GM12874 (cell line): ENCODE measurements at regions not wholly inside any gene's neighbourhood (a gene's known extent, or its start where the extent isn't known, plus 50 kb on each side); places are given as distances from the start of the nearest gene placed in this dataset.

ENCODE experiments used
- TF ChIP-seq, protein P1 (sequence below): IDR thresholded peaks from 2 replicates; pipeline ENCODE4 v1.5.1; 2011; ENCODE audit warnings: low read depth, mild to moderate bottlenecking, control low read depth, low read length, moderate library complexity; ENCODE audit not compliant: insufficient read depth

- TF ChIP-seq, protein P1, sequence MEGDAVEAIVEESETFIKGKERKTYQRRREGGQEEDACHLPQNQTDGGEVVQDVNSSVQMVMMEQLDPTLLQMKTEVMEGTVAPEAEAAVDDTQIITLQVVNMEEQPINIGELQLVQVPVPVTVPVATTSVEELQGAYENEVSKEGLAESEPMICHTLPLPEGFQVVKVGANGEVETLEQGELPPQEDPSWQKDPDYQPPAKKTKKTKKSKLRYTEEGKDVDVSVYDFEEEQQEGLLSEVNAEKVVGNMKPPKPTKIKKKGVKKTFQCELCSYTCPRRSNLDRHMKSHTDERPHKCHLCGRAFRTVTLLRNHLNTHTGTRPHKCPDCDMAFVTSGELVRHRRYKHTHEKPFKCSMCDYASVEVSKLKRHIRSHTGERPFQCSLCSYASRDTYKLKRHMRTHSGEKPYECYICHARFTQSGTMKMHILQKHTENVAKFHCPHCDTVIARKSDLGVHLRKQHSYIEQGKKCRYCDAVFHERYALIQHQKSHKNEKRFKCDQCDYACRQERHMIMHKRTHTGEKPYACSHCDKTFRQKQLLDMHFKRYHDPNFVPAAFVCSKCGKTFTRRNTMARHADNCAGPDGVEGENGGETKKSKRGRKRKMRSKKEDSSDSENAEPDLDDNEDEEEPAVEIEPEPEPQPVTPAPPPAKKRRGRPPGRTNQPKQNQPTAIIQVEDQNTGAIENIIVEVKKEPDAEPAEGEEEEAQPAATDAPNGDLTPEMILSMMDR: no peak
Observed at GRCh38 chr15:47337836-47338235, 379.5 kb upstream of the SEMA6D start.

- TF ChIP-seq, protein P1: no peak
Observed at GRCh38 chr15:47338771-47339170, 378.5 kb upstream of the SEMA6D start.

GRCh38 chr15:47339800-47340570, 377.3 kb upstream of the SEMA6D start:
- TF ChIP-seq, protein P1: no peak

DNA sequence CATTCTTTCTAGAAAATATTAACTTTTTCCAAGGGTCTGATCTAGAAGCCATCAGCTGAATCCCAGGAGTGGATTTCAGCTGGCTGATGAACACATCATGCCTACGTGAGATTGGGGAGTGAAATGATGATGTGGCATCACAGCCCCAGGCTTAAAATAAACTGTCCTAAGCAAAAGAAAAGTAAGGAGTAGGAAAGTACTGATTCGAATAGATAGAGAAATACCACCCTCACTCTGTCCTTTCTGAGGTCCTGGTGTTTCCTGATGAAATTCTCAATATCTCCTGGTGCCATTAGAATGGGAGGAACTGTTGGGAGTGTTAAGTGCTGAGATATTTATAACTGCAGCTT, 376.8 kb upstream of the SEMA6D start:
- TF ChIP-seq, protein P1: no peak

GRCh38 chr15:47349179-47349578, 368.1 kb upstream of the SEMA6D start:
- TF ChIP-seq, protein P1: no peak

GRCh38 chr15:47351501-47351900, 365.8 kb upstream of the SEMA6D start:
- TF ChIP-seq, protein P1: no peak

DNA sequence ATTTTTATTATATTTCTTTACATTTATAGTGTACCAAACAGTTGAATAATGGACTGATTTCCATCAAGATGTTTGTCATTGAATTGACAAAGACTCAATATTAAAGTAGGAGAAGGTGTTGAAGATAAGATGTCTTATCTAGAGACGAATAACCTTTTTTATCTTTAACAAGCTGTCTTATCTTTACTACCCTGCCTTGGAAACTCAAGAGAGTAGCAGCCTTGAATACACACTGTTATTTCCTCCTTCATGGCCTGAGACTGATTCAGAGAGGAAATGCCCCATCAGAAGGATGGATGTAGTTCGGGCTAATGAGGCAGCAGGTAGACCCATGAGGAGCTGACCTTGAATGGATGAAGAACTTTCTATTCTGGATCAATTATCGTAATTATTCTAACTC, 365.1 kb upstream of the SEMA6D start:
- TF ChIP-seq, protein P1: no peak
